Left colon (tissue), 2 donors: ENCODE measurements at regions not wholly inside any gene's neighbourhood (a gene's known extent, or its start where the extent isn't known, plus 50 kb on each side); places are given as distances from the start of the nearest gene placed in this dataset.
"Not testable (repeated sequence)": the region's sequence is repeated elsewhere in the genome, so short reads cannot be mapped to it uniquely, and the experiment has no call there.

ENCODE experiments used
- ATAC-seq: fragments of 200-7000 bp; cut with Tn5 transposase; one replicate; pipeline ENCODE4 v1.9.1; 2020; ENCODE audit warnings: mild to moderate bottlenecking, moderate library complexity
- DNase-seq, 2 donors: peaks; one replicate each; pipeline ENCODE4 v3.0.0-alpha.2; 2020
- intact Hi-C, 2 donors: fragments of 100-400 bp; cut with DNase I in 1 of 2; cut with micrococcal nuclease in 1 of 2; formaldehyde crosslinking; loops; one replicate each; pipeline versions ENCODE4 v1.11.2 to v1.14.0; 2022; cut with DNase I, micrococcal nuclease
- donor health status: DM: no; HTN: no; CAD: no.
- donor health status: DM: yes; HTN: yes; CAD: no.

DNA sequence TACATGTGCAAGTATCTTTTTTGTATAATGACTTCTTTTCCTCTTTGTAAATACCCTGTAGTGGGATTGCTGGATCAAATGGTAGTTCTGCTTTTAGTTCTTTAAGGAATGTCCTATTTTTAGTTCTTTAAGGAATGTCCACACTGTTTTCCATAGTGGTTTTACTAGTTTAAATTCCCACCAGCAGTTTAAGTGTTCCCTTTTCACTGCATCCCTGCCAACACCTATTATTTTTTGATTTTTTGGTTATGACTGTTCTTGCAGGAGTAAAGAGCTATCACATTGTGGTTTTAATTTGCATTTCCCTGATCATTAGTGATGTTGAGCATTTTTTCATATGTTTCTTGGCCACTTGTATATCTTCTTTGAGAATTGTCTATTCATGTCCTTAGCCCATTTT is 164.4 kb downstream of the RND3 start:
- DNase-seq, ATAC-seq, intact Hi-C loops: not testable (repeated sequence)

DNA sequence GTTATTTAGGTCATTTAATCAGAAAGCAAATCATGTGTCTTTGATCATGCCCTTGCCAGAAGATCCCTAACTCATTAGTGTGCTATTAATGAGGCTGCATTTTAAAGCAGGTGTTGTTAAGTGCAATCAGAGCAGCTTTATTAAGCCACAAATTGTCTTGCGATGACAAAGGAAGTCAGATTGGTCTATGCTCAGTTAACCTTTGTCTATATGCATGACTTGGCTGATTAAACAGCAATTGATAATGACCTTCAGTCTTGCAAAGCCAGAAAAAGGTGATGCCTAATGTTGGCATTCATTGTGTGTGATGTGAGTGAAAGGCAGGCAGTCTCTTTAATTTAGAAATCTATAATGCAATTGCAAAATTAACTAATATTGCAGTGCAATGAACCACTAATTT is 166.9 kb downstream of the RND3 start:
- no peak for DNase-seq
- no peak for ATAC-seq
- intact Hi-C loops = no loop called here

DNA sequence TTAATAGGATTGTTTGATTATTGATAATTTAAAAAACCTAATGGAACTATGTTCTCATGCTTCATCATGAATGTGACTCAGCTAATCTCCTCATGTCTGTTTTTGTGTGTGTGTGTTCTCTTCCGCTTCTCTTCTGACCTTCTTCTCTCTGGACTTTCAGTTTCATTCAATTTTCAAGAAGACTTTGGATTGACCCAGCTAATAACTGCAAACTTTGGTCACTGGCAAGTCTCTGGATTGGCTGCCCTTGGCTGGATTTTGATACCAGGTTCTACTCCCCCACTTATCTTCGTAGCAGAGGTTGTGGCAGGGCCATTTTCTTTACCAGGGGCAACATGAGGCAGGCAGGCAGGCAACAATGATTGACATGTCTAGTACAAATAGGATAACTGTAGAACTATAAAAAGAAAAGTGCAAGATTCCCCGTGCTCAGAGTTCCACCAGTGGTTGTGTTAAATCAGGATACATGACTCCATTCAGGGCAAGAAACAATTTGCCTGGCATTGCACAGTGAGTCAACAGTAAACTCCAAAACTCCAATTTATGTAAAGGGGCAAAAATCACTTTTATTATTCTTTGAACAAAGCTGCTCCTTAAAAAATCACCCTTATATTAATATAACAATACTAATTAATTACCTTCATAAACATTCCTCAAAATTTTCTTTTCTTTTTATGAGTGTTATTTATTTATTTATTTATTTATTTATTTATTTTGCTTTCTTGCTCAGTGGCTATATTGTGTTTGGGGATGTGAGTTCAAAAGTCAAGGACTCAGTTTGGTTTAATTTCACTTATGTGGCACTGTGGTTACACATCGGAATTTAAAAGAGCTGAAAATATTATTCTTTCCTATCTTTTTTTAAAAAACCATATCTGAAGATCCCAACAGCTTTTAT is 167.6 kb downstream of the RND3 start:
- ATAC-seq (no peak), DNase-seq (no peak)
- intact Hi-C loops = no loop called here

- no peak for DNase-seq
- intact Hi-C loops = no loop called here
- no peak for ATAC-seq
Measured at GRCh38 chr2:150319085-150319484, 168.4 kb downstream of the RND3 start.

DNA sequence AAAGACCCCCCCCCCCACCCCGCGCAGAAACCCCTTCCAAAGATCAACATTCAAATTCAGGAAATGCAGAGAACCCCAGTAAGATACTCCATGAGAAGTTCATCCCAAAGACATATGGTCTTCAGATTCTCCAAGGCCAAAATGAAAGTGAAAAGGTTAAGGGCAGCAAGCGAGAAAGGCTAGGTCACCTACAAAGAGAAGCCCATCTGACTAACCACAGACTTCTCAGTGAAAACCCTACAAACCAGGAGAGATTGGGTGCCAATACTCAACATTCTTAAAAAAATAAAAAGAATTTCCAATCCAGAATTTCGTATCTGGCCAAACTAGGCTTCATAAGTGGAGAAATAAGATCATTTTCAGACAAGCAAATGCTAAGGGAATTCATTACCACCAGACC is 175.2 kb downstream of the RND3 start:
- DNase-seq (no peak), ATAC-seq (no peak)

DNA sequence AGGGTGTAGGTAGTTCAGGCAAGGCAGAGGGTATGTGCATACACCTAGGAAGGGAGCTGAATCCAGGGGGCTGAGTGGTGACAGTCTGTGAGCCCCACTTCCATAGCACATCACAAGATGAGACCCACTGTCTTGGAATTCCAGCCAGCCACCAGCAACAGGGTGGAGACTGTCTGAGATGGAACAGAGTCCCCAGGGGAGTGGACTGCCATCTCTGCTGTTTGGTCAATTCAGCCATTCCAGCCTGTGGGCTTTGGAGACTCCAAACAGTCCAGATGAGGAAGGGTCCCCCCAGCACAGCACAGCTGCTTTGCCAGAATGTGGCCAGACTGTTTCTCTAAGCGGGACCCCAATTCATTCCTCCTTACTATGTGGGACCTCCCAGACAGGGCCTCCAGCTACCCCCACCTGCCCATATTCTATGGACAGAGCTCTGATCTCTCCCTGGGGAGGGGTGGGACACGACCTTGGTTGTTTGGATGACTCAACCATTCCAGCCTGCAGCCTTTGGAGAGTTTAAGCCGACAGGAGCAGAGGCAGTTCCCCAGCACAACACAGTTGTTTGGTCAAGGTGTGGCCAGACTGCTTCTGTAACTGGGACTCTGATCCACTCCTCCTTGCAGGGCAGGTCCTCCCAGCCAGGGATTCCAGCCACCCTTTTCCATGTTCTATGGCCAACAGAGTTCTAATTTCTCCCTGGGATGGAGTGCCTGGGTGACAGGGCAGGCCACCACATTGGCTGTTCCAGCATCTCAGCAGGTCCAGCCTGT is 178.0 kb downstream of the RND3 start:
- intact Hi-C loops = no loop called here
- ATAC-seq = peak; percentile 99

More for the DNA sequence above, 175.2 kb downstream of the RND3 start:
- intact Hi-C loops = no loop called here

DNA sequence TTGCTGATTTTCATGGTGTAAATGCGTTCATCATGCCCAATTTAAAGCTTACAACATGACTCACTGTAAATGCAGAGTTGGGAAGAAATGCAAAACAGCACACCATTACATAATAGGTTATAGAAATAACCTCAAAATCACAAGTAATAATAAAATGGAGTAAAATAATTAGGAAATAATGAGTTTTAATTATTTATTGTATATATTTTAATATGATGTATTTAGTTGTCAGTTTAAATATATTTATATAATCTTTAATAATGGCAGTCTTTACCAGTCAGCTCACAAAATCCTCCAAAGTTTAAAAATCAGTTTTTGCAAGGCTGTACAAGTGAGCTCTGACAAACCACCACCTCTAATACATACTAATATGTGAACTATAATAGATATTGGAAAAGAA is 180.2 kb downstream of the RND3 start:
- no peak for ATAC-seq
- intact Hi-C loops = no loop called here
- DNase-seq = no peak

More for the DNA sequence above, 178.0 kb downstream of the RND3 start:
- DNase-seq = peak; percentile 50 to 66

GRCh38 chr2:150303281-150303680 is 184.2 kb downstream of the RND3 start:
- intact Hi-C loops = no loop called here
- ATAC-seq = no peak
- DNase-seq = no peak

- DNase-seq = no peak
- no peak for ATAC-seq
- intact Hi-C loops = no loop called here
Measured at GRCh38 chr2:150298571-150299305, 188.7 kb downstream of the RND3 start.

DNA sequence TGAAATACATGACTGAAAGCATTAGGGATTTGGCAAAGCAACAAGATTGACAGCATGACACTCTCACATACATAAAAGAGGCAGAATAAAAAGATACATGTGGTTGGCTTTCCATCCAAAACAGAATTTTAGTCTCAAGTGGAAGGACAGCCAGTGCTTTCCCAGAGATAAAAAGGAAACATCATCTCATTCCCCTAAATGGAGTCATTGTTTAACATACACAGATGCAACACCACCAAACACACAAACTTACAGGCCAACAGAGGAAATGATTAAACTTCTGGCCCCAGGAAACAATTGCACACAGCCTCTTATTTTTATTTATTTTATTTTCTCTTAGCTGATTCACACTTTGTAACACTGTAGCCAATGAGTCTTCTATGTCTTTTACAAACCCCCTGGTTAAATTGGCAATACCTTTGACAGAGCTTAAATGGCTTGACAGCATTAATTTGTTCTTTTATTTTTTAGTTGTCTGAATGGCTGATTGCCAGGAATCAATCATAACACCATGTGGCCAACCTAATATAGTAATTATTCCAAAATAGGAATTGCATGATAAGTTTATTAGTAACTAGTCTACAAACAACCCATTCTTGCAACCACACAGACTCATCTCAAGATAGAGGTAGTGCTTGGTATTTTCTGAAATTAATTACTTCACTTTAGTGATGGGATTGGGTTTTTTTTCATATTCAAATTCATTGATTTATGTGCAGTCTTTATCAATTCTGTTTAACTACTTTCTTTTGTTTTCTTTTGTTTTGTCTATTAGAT is 190.5 kb downstream of the RND3 start:
- DNase-seq = no peak
- ATAC-seq = no peak
- intact Hi-C loops = no loop called here

DNA sequence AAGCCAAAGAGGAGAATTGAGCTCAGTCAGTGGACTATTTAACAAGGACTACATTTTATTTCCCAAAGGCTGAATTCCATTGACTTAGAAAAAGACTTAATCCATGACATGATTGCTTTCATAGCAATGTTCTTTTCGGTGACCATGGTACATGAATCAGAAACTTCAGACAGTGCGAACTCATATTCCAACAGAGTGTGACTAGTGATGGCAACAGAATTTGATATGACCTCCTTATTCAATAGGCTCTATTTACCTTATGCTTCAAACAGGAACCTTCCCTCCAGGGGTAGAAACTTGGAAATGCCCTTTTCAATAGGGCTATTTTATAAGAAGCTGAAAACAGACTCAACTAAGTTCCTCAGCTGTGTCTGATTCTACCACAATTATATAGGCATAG is 191.9 kb downstream of the RND3 start:
- intact Hi-C loops = no loop called here
- DNase-seq (no peak), ATAC-seq (no peak)

DNA sequence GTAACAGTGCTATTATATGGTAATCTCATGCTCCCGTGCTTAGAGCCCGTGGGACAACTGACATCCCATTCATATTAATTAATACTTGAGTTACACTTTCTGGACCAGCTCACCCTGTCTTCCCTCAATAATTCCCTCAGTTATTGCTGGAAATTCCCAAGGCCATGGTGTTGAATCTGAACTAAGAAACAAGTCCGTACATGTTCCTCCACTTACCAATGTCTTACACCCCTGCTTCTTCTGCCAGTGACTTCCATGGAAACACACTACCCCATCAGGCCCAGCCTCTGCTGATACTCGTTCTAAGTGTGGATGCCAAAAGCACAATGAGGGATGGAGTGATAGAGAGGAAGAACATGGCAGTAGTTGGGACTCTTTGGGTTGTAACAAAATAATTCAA is 193.7 kb downstream of the RND3 start:
- intact Hi-C loops = no loop called here
- ATAC-seq (no peak), DNase-seq (no peak)

- ATAC-seq (no peak), DNase-seq (no peak)
- intact Hi-C loops = no loop called here
Measured at GRCh38 chr2:150292807-150293206, 194.7 kb downstream of the RND3 start.

GRCh38 chr2:150292192-150292591 is 195.3 kb downstream of the RND3 start:
- intact Hi-C loops = no loop called here
- DNase-seq (no peak), ATAC-seq (no peak)

DNA sequence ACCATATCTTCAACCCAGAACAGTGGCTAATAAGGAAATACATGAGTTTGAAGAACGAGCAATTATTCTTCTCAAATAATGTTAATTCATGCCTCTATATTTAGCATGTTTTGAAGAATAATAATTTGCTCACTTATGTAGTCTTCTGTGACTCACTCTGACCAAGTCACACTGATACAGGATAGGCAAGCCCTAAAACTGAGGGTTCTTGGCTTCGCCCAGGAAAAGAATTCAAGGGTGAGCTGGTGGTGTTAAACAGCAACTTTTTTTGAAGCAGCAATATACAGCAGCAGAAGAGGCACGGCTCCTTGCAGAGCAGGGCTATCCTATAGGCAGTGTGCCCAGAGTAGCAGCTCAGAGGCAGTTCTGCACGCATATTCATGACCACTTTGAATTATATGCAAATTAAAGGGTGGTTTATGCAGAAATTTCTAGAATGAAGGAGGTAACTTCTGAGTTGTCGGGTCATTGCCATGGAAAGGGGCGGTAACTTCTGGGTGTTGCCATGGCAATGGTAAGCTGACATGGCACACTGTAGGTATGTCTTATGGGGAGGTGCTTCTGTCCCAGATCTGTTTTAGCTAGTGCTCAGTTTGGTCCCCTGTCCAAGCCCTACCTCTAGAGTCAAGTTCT is 200.6 kb downstream of the RND3 start:
- ATAC-seq = no peak

GRCh38 chr2:150284116-150284515 is 203.4 kb downstream of the RND3 start:
- intact Hi-C loops = no loop called here
- ATAC-seq (no peak), DNase-seq (no peak)

More for the DNA sequence above, 200.6 kb downstream of the RND3 start:
- DNase-seq = no peak
- intact Hi-C loops = no loop called here

DNA sequence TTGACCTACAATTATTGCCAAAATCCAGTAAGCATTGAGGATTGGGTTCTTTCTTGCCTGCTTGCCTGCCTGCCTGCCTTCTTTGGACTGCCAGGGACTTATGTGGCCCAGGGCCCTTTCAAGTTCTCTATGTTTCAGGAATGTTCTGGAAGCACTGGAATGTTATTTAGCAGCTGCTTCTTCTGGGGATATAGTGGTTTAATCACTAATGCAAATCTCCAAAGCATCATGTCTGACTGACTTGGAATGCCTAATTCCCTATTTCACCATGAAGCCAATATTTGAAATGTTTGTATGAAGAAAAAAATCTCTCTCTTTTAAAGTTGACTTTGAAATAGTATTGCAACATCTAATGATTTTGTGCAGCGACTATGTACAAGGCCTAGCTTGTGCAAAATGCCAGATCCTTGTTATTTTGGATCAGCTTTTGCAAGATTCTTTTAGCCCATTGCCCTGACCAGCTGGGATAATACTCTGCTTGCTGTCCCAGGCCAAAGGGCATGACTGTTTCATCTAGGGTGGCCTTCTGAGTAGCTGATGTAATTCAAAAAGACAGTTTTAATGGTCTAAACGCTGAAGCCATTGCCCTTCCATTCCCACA is 204.6 kb downstream of the RND3 start:
- no peak for DNase-seq
- intact Hi-C loops = no loop called here
- ATAC-seq = no peak

- DNase-seq = no peak
- no peak for ATAC-seq
- intact Hi-C loops = no loop called here
Measured at GRCh38 chr2:150282357-150282756, 205.1 kb downstream of the RND3 start.
